ENCODE measurements at regions not wholly inside any gene's neighbourhood (a gene's known extent, or its start where the extent isn't known, plus 50 kb on each side); places are given as distances from the start of the nearest gene placed in this dataset.

DNA sequence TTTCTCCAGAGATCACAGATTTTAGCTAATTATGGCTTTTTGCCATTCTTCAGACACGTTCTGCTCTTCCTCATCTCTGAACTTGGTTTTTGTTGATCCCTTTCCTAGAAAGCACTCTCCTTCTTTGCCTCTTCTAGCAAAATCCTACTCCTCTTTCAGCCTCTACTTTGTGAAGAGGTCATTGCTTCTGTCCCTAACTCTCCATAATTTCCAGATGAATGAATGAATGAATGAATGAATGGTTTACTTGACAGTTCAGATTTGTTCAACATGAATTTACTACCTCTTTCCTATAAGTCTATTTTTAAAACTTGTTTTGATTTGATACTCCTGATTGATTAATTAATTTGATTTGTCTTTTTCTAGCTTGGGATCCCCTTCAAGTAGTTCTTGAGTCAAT lies 94.0 kb upstream of the IFNGR1 start:
- no peak for ATAC-seq
- 66 to 80% (median 74%) methylated on average over 1 of the region's 1 CpG for WGBS, 4 donors
- TF ChIP-seq, protein P1, sequence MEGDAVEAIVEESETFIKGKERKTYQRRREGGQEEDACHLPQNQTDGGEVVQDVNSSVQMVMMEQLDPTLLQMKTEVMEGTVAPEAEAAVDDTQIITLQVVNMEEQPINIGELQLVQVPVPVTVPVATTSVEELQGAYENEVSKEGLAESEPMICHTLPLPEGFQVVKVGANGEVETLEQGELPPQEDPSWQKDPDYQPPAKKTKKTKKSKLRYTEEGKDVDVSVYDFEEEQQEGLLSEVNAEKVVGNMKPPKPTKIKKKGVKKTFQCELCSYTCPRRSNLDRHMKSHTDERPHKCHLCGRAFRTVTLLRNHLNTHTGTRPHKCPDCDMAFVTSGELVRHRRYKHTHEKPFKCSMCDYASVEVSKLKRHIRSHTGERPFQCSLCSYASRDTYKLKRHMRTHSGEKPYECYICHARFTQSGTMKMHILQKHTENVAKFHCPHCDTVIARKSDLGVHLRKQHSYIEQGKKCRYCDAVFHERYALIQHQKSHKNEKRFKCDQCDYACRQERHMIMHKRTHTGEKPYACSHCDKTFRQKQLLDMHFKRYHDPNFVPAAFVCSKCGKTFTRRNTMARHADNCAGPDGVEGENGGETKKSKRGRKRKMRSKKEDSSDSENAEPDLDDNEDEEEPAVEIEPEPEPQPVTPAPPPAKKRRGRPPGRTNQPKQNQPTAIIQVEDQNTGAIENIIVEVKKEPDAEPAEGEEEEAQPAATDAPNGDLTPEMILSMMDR (IDR thresholded peaks at IDR 0.05) = no peak
- no peak for TF ChIP-seq POLR2A (IDR thresholded peaks at IDR 0.05)

DNA sequence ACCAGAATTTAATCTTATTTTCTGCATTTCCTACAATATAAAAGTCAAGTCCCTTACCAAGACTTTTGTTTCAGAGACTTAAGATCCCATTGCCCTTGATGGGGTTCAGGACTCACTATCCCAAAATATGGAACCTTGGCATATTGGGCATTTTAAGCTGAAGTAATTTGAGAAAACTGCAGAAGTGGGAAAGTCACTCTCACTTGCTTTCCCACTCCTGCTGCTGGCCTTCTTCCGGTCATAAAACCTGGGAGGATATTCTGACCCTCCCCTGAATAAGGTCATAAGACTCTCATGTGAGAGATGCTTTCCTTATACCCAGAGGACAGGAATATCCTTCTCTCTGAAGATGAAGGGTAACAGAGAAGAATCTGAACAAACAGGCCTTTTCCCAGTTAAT lies 92.8 kb upstream of the IFNGR1 start:
- no peaks in the 10 kb centered on the region for H3K27me3 ChIP-seq
- H3K9me3 ChIP-seq = no peaks in the 10 kb centered on the region
- H3K4me1 ChIP-seq = peaks cover 0 to 43% (median 13%) of the 10 kb centered on the region in 12 donors
- DNase-seq = no peak
- no peak overlapping the region for H3K4me3 ChIP-seq
- intact Hi-C loops (cut with DNase I) = loop anchor here in 6 of 10 donors (2.0 to 10.0 kb wide), 5 partner anchors 40 to 217 kb away; partner anchors contain the start of gene IFNGR1 (in 2 of the 6)
- H3K36me3 ChIP-seq = no peaks in the 10 kb centered on the region
- 65 to 92% (median 85%) methylated on average over 1 of the region's 1 CpG for WGBS, 4 donors
- TF ChIP-seq, protein P1 (IDR thresholded peaks at IDR 0.05) = no peak
- TF ChIP-seq POLR2A (IDR thresholded peaks at IDR 0.05) = no peak
- no peak for ATAC-seq
- H3K27ac ChIP-seq = no peak overlapping the region

More for the DNA sequence above, 94.0 kb upstream of the IFNGR1 start:
- H3K4me3 ChIP-seq = no peak overlapping the region
- intact Hi-C loops (cut with DNase I) = loop anchor here in 6 of 10 donors (2.0 to 10.0 kb wide), 5 partner anchors 41 to 218 kb away; partner anchors contain the start of gene IFNGR1 (in 2 of the 6)
- no peaks in the 10 kb centered on the region for H3K36me3 ChIP-seq
- no peaks in the 10 kb centered on the region for H3K9me3 ChIP-seq
- H3K27me3 ChIP-seq = no peaks in the 10 kb centered on the region
- DNase-seq = no peak
- no peak overlapping the region for H3K27ac ChIP-seq
- H3K4me1 ChIP-seq = peaks cover 0 to 33% (median 13%) of the 10 kb centered on the region in 12 donors

DNA sequence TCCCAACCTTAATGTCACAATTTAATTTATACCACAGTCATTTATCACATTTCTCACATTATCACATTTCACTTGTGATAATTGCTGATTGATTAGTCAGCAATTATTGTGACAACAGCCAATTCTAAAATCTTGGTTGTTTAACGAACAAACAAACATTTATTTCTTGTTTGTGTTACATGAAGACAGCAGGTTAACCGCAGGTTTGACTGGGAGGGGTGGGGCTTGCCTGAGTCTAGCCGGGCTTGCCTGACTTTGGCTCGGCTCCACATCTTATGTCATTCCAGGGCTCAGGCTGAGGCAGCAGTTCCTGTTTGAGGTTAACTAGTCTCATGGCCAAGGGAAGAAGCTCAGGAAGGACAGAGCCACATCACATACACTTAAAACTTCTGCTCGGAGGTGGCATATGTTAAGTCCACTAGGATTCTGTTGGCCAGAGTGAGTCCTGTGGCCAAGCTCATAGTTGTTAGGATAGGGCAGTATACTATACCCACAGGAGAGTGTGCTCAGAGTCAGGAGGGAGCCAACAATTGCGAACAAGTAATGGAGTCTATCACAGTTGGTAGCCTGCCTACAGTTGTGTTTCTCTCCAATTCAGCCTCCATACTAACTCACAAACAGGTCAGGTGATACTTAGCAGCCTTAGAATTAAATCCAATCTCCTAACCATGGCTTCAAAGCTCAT lies 90.0 kb upstream of the IFNGR1 start:
- TF ChIP-seq, protein P1 (IDR thresholded peaks at IDR 0.05) = no peak
- no peak for TF ChIP-seq POLR2A (IDR thresholded peaks at IDR 0.05)
- peak overlapping the region in 1 of 12 donors; percentile 4 for H3K27ac ChIP-seq
- H3K36me3 ChIP-seq = no peaks in the 10 kb centered on the region
- 22 to 28% (median 24%) methylated on average over 6 of the region's 6 CpGs for whole genome bisulfite sequencing, 4 donors
- intact Hi-C loops (cut with DNase I) = no loop called here
- ATAC-seq (peak; percentile 84 to 93 (median 91)), DNase-seq (peak; percentile 72 to 82 (median 79))
- no peak overlapping the region for H3K4me3 ChIP-seq
- H3K27me3 ChIP-seq = no peaks in the 10 kb centered on the region
- H3K4me1 ChIP-seq = peaks cover 0 to 36% (median 13%) of the 10 kb centered on the region in 12 donors
- H3K9me3 ChIP-seq = no peaks in the 10 kb centered on the region

DNA sequence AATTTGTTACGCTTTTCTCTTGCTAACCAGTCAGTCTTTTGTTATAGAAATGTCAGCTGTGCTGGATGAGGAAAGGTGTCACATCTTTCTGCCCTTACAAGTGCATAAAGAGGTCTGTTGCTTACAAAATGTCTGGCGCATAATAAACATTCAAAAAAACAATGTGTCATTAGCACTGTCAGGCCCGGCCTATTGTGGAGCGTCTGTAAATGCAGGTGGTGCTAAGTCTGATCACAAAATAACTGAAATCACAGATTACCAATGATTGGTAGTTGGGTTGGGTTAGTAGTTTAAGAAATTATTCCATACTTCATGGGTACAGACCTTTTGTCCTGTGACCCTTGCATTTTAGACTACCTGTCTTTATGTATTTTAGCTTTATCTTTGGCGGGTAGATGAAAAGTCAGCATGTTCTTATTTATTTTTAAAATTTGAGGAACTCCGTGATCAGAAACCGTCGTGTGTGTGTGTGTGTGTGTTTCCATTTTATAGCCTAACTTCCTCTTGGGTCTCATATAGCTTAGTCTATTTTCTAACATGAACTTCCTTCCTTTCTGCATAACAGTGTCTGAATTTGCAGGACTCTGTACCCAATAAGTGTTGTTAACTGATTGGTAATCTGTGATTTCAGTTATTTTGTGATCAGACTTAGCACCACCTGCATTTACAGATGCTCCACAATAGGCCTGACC lies 88.1 kb upstream of the IFNGR1 start:
- no peaks in the 10 kb centered on the region for H3K27me3 ChIP-seq
- intact Hi-C loops (cut with DNase I) = no loop called here
- WGBS, 4 donors = 74 to 85% (median 85%) methylated on average over 8 of the region's 8 CpGs
- no peak overlapping the region for H3K4me3 ChIP-seq
- no peak for DNase-seq
- H3K9me3 ChIP-seq = no peaks in the 10 kb centered on the region
- no peak overlapping the region for H3K27ac ChIP-seq
- ATAC-seq = peak in 1 of 4 donors; percentile 42
- peaks cover 0 to 28% (median 8%) of the 10 kb centered on the region in 12 donors for H3K4me1 ChIP-seq
- no peaks in the 10 kb centered on the region for H3K36me3 ChIP-seq
- no peak for TF ChIP-seq POLR2A (IDR thresholded peaks at IDR 0.05)
- TF ChIP-seq, protein P1 (IDR thresholded peaks at IDR 0.05) = no peak
